GM12872 (cell line): ENCODE measurements at regions not wholly inside any gene's neighbourhood (a gene's known extent, or its start where the extent isn't known, plus 50 kb on each side); places are given as distances from the start of the nearest gene placed in this dataset.

ENCODE experiments used
- CTCF ChIP-seq: IDR thresholded peaks from 3 replicates; pipeline ENCODE4 v1.5.1; 2011; ENCODE audit warnings: low read depth, mild to moderate bottlenecking, low read length, moderate library complexity; ENCODE audit not compliant: insufficient read depth

DNA sequence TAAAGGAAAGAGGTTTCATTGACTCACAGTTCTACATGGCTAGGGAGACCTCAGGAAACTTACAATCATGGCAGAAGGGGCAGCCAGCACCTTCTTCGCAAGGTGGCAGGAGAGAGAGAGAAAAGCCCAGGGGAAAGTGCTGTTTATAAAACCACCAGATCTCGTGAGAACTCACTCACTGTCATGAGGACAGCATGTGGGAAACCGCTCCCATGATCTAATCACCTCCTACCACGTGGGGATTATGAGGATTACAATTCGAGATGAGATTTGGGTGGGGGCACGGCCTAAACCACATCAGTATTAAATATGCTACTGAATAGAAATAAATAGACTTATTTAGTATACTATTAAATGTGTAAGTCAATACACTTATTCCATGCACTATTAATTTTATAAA lies 70.6 kb upstream of the TCF21 start:
- no peak for TF ChIP-seq CTCF

DNA sequence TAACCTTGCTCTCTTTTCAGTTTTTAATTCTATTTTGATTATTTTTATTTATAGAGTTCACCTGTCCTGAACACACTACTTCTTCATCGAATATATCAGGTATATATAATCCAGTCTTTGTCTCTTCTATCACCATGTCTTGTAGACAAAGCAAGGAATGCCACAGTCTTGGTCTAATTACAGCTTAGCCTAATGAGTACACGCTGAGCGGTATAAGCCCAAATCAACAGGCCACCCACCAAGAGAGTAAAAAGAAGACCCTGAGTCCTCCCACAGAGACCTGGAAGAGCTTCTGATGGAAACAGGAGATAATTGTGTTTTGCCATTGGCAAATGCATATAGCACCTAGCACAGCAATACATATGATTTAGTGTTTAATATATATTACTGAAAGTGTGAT lies 68.7 kb upstream of the TCF21 start:
- TF ChIP-seq CTCF, result no peak

DNA sequence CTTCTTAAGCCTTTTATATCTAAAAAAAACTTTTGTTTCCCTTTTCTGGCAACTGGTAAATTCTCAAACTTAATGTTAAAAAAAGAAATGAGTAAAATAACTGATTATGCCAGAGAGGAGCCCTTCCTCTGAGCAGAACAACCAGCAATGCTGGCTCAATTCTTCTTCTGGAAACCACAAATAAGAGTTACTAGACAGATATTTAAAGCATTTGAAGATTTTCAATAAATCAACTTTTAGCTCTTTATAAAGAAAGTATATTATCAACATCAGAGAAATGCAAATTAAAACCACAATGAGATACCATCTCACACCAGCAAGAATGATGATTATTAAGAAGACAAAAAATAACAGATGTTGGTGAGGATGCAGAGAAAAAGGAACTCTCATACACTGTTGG lies 61.1 kb upstream of the TCF21 start:
- no peak for TF ChIP-seq CTCF

DNA sequence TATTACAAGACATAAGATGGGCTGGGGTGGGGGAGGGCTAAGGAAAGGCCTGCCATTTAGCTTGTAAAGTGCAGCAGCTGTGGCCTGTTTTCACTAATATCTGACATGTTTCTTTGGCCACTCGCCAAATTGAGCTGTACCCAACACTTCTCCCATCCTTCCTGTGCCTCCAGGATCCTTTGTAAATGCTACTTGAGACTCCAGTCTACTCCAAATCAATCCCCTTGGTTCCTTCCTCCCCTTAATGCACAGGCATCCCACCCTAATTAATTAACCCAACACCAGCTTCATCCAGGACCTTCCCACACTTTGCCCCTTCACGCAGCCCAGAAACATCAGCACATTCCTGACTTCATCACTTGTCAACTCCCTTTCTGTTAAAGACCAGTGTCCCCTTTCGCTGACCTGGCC lies 55.0 kb upstream of the TCF21 start:
- no peak for TF ChIP-seq CTCF

DNA sequence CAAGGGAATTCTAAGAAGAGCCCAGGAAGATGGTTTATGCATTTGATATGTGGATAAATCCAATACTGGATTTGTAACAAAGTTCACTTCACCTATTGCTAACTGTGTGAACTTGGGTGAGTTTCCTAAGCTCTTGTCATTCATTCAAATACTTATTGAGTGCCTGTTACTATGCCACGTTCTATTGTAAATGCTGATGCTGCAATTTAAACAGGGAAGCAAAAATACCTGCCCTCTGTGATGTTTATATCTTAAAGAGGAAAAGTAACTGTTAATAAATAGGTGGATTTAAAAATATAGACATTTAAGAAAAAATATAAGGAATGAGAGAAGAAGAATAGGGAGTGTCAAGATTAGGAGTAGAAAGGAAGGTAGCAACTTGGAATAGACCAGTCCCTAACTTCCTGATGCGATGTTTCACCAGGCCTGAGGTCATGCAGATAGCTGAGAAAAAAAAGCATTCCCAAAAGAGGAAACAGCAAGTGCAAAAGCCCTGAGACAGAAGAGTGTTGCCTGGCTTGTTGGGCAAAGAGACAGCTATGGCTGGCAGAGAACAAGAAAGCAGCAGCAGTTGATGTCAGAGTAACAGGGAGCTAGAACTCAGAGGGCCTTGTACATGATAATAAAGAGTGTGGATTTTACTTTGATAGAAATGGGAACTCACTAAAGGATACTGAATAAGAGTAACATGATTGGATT lies 54.3 kb upstream of the TCF21 start:
- no peak for TF ChIP-seq CTCF

DNA sequence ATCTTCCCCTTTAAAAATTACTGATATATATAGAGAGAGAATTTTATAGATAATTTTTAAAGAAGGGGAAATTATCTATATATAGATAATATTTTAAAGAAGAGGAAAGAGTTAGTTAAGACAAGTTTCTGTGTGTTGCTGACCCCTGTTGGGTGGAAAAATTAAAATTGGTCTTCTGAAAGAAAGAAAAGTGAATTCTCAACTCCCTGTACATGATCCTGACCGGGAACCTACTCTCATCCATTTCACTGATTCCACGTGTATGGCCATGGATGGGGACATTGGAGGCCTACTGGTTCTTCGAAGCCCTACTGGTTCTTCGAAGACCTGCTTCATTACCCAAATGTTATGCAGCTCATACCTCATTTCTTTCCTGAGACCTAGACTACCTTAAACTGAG lies 53.0 kb upstream of the TCF21 start:
- no peak for TF ChIP-seq CTCF

DNA sequence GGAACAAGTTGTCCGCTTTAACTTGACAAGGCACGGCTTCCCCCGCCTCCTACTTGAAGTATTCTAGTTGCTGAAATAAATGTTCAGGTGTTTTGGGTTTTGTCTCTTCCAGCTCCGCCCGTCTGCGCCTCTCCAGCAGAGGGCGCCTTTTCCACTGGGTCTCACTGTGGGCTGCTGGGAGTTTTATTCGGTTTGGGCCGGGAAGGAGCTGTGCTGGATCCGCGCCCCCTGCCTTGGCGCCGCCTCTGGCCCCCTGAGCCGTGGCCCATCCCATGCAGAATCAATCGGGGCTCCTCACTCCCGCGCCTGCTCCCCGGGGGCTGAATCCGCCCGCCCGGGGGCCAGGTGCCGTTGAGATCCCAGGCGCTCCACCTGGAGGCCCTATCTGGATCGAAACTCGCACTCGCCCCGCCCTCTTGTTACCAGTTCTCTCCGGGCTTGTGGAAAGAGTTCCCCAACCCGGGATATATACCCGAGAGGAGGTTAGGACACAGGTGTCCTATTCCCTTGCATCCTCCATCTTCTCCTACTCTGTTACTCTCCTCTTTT lies 51.0 kb upstream of the TCF21 start:
- TF ChIP-seq CTCF, result peak; percentile 74
